Stimulated activated effector memory CD8-positive, alpha-beta T cell treated with anti-CD3 and anti-CD28 coated beads, Interleukin-12 subunit alpha, Interleukin-12 subunit beta, amount 100 ng/mL, for 72 hours (primary cell): ENCODE measurements at regions not wholly inside any gene's neighbourhood (a gene's known extent, or its start where the extent isn't known, plus 50 kb on each side); places are given as distances from the start of the nearest gene placed in this dataset.
A peak's percentile ranks its signal among the peaks of the same experiment; 100 is the strongest.
"Not testable (repeated sequence)": the region's sequence is repeated elsewhere in the genome, so short reads cannot be mapped to it uniquely, and the experiment has no call there.

ENCODE experiments used
- ATAC-seq: fragments of 150-1000 bp; cut with Tn5 transposase; 2 replicates; pipeline ENCODE4 v1.10.0; 2021
- DNase-seq, 2 donors: peaks; one replicate each; pipeline ENCODE4 v3.0.0; 2021 to 2022; ENCODE audit warnings: low spot score in 2 of 2
- H3K27ac Mint-ChIP-seq: one replicate; pipeline ENCODE4 v1.8.0; 2022; ENCODE audit warnings: mild to moderate bottlenecking, mixed read lengths
- H3K36me3 Mint-ChIP-seq: one replicate; pipeline ENCODE4 v1.8.0; 2022; ENCODE audit warnings: mild to moderate bottlenecking, mixed read lengths
- H3K4me1 Mint-ChIP-seq: one replicate; pipeline ENCODE4 v1.8.0; 2022; ENCODE audit warnings: mixed read lengths
- H3K4me3 Mint-ChIP-seq: one replicate; pipeline ENCODE4 v1.8.0; 2022; ENCODE audit warnings: mild to moderate bottlenecking, mixed read lengths
- H3K9me3 Mint-ChIP-seq: one replicate; pipeline ENCODE4 v1.8.0; 2022; ENCODE audit warnings: mixed read lengths

GRCh38 chr7:11959121-11959520, 127.1 kb upstream of the THSD7A start:
- Mint-ChIP-seq H3K36me3 (no peaks in the 10 kb centered on the region), H3K4me1 (no peaks in the 10 kb centered on the region), H3K4me3 (no peak overlapping the region), H3K9me3 (no peaks in the 10 kb centered on the region), H3K27ac (no peak overlapping the region)
- ATAC-seq = no peak
- DNase-seq = no peak

GRCh38 chr7:11960621-11961020, 128.6 kb upstream of the THSD7A start:
- ATAC-seq = no peak
- Mint-ChIP-seq H3K27ac (no peak overlapping the region), H3K36me3 (no peaks in the 10 kb centered on the region), H3K4me1 (no peaks in the 10 kb centered on the region), H3K9me3 (no peaks in the 10 kb centered on the region), H3K4me3 (no peak overlapping the region)
- DNase-seq = no peak

- Mint-ChIP-seq H3K4me1 (no peaks in the 10 kb centered on the region), H3K27ac (no peak overlapping the region), H3K36me3 (no peaks in the 10 kb centered on the region), H3K9me3 (peaks cover 6% of the 10 kb centered on the region), H3K4me3 (no peak overlapping the region)
- ATAC-seq (no peak), DNase-seq (no peak)
These were observed 137.6 kb upstream of the THSD7A start for GRCh38 chr7:11969643-11970042.

- Mint-ChIP-seq H3K27ac (no peak overlapping the region), H3K4me3 (no peak overlapping the region), H3K36me3 (no peaks in the 10 kb centered on the region), H3K4me1 (no peaks in the 10 kb centered on the region), H3K9me3 (peaks cover 6% of the 10 kb centered on the region)
- ATAC-seq (no peak), DNase-seq (no peak)
These were observed 138.1 kb upstream of the THSD7A start for GRCh38 chr7:11970132-11970531.

- Mint-ChIP-seq H3K36me3 (no peaks in the 10 kb centered on the region), H3K27ac (no peak overlapping the region), H3K4me1 (no peaks in the 10 kb centered on the region), H3K4me3 (no peak overlapping the region), H3K9me3 (peaks cover 10% of the 10 kb centered on the region)
- DNase-seq (no peak), ATAC-seq (no peak)
These were observed 153.4 kb upstream of the THSD7A start for GRCh38 chr7:11985376-11985775.

- DNase-seq (no peak), ATAC-seq (no peak)
- Mint-ChIP-seq H3K9me3 (peaks cover 10% of the 10 kb centered on the region), H3K4me3 (no peak overlapping the region), H3K27ac (no peak overlapping the region), H3K4me1 (no peaks in the 10 kb centered on the region), H3K36me3 (no peaks in the 10 kb centered on the region)
These were observed 154.0 kb upstream of the THSD7A start for GRCh38 chr7:11985971-11986370.

GRCh38 chr7:11988186-11988585, 156.2 kb upstream of the THSD7A start:
- H3K27ac Mint-ChIP-seq = no peak overlapping the region
- ATAC-seq (no peak), DNase-seq (no peak)
- H3K36me3 Mint-ChIP-seq = no peaks in the 10 kb centered on the region
- H3K4me1 Mint-ChIP-seq = no peaks in the 10 kb centered on the region
- H3K9me3 Mint-ChIP-seq = peaks cover 8% of the 10 kb centered on the region
- no peak overlapping the region for H3K4me3 Mint-ChIP-seq

GRCh38 chr7:12002428-12002827, 170.4 kb upstream of the THSD7A start:
- no peaks in the 10 kb centered on the region for H3K36me3 Mint-ChIP-seq
- H3K9me3 Mint-ChIP-seq = no peaks in the 10 kb centered on the region
- no peaks in the 10 kb centered on the region for H3K4me1 Mint-ChIP-seq
- DNase-seq (no peak), ATAC-seq (no peak)
- no peak overlapping the region for H3K4me3 Mint-ChIP-seq
- H3K27ac Mint-ChIP-seq = no peak overlapping the region

- no peak for ATAC-seq
- Mint-ChIP-seq H3K4me1 (no peaks in the 10 kb centered on the region), H3K36me3 (no peaks in the 10 kb centered on the region), H3K27ac (no peak overlapping the region), H3K4me3 (no peak overlapping the region), H3K9me3 (no peaks in the 10 kb centered on the region)
- no peak for DNase-seq
These were observed 172.6 kb upstream of the THSD7A start for GRCh38 chr7:12004581-12004980.

- no peaks in the 10 kb centered on the region for H3K9me3 Mint-ChIP-seq
- no peaks in the 10 kb centered on the region for H3K4me1 Mint-ChIP-seq
- DNase-seq (no peak), ATAC-seq (no peak)
- no peaks in the 10 kb centered on the region for H3K36me3 Mint-ChIP-seq
- no peak overlapping the region for H3K27ac Mint-ChIP-seq
- no peak overlapping the region for H3K4me3 Mint-ChIP-seq
These were observed 175.6 kb upstream of the THSD7A start for GRCh38 chr7:12007576-12007975.

GRCh38 chr7:12013983-12014382, 182.0 kb upstream of the THSD7A start:
- ATAC-seq = no peak
- Mint-ChIP-seq H3K4me3 (no peak overlapping the region), H3K4me1 (no peaks in the 10 kb centered on the region), H3K27ac (no peak overlapping the region), H3K36me3 (no peaks in the 10 kb centered on the region), H3K9me3 (no peaks in the 10 kb centered on the region)
- no peak for DNase-seq

GRCh38 chr7:12016439-12016838, 184.4 kb upstream of the THSD7A start:
- no peaks in the 10 kb centered on the region for H3K36me3 Mint-ChIP-seq
- no peaks in the 10 kb centered on the region for H3K9me3 Mint-ChIP-seq
- DNase-seq (no peak), ATAC-seq (no peak)
- H3K4me3 Mint-ChIP-seq = no peak overlapping the region
- no peak overlapping the region for H3K27ac Mint-ChIP-seq
- no peaks in the 10 kb centered on the region for H3K4me1 Mint-ChIP-seq

GRCh38 chr7:12017046-12017445, 185.0 kb upstream of the THSD7A start:
- no peaks in the 10 kb centered on the region for H3K4me1 Mint-ChIP-seq
- ATAC-seq = no peak
- DNase-seq = no peak
- no peaks in the 10 kb centered on the region for H3K9me3 Mint-ChIP-seq
- no peaks in the 10 kb centered on the region for H3K36me3 Mint-ChIP-seq
- H3K4me3 Mint-ChIP-seq = no peak overlapping the region
- no peak overlapping the region for H3K27ac Mint-ChIP-seq

- not testable (repeated sequence) for H3K27ac Mint-ChIP-seq, H3K4me3 Mint-ChIP-seq, H3K4me1 Mint-ChIP-seq, H3K9me3 Mint-ChIP-seq, H3K36me3 Mint-ChIP-seq, DNase-seq, ATAC-seq
These were observed 189.1 kb upstream of the TMEM106B start for GRCh38 chr7:12022011-12022410.

GRCh38 chr7:12025246-12025645, 185.8 kb upstream of the TMEM106B start:
- DNase-seq (no peak), ATAC-seq (no peak)
- H3K4me1 Mint-ChIP-seq = no peaks in the 10 kb centered on the region
- no peak overlapping the region for H3K4me3 Mint-ChIP-seq
- H3K9me3 Mint-ChIP-seq = no peaks in the 10 kb centered on the region
- H3K36me3 Mint-ChIP-seq = no peaks in the 10 kb centered on the region
- H3K27ac Mint-ChIP-seq = no peak overlapping the region

- Mint-ChIP-seq H3K9me3 (no peaks in the 10 kb centered on the region), H3K27ac (no peak overlapping the region), H3K36me3 (no peaks in the 10 kb centered on the region), H3K4me3 (no peak overlapping the region), H3K4me1 (no peaks in the 10 kb centered on the region)
- ATAC-seq (peak; percentile 39), DNase-seq (no peak)
These were observed 182.6 kb upstream of the TMEM106B start for GRCh38 chr7:12028508-12028907.

- ATAC-seq (no peak), DNase-seq (no peak)
- no peaks in the 10 kb centered on the region for H3K9me3 Mint-ChIP-seq
- no peak overlapping the region for H3K4me3 Mint-ChIP-seq
- no peaks in the 10 kb centered on the region for H3K4me1 Mint-ChIP-seq
- H3K36me3 Mint-ChIP-seq = no peaks in the 10 kb centered on the region
- H3K27ac Mint-ChIP-seq = no peak overlapping the region
These were observed 181.0 kb upstream of the TMEM106B start for GRCh38 chr7:12030116-12030515.
